Nephron progenitor cell (in vitro differentiated cells): ENCODE measurements at regions not wholly inside any gene's neighbourhood (a gene's known extent, or its start where the extent isn't known, plus 50 kb on each side); places are given as distances from the start of the nearest gene placed in this dataset.

Source experiments
- DNase-seq: peaks from one replicate; pipeline ENCODE4 v3.0.0; 2021
- H3K27ac Mint-ChIP-seq: 2 replicates; pipeline ENCODE4 v1.8.0; 2021; ENCODE audit warnings: mild to moderate bottlenecking, moderate library complexity, mixed read lengths
- H3K27me3 Mint-ChIP-seq: 2 replicates; pipeline ENCODE4 v1.8.0; 2021; ENCODE audit warnings: mild to moderate bottlenecking, low read depth, mixed read lengths; ENCODE audit not compliant: poor library complexity
- H3K36me3 Mint-ChIP-seq: 2 replicates; pipeline ENCODE4 v1.8.0; 2021; ENCODE audit warnings: low read depth, mixed read lengths
- H3K4me1 Mint-ChIP-seq: 2 replicates; pipeline ENCODE4 v1.8.0; 2021; ENCODE audit warnings: mixed read lengths
- H3K4me3 Mint-ChIP-seq: 2 replicates; pipeline ENCODE4 v1.8.0; 2021; ENCODE audit warnings: mild to moderate bottlenecking, moderate library complexity, mixed read lengths
- H3K9me3 Mint-ChIP-seq: 2 replicates; pipeline ENCODE4 v1.8.0; 2021; ENCODE audit warnings: mild to moderate bottlenecking, moderate library complexity, mixed read lengths
- CTCF ChIP-seq: fragments of 200-600 bp; sonication (generic); IDR thresholded peaks from 2 replicates; pipeline ENCODE4 v1.5.0; 2021; ENCODE audit warnings: antibody characterized with exemption

- Mint-ChIP-seq H3K4me1 (peaks cover 35% of the 10 kb centered on the region), H3K27ac (peak overlapping the region; percentile 85), H3K4me3 (peak overlapping the region; percentile 51), H3K27me3 (no peaks in the 10 kb centered on the region), H3K9me3 (no peaks in the 10 kb centered on the region), H3K36me3 (no peaks in the 10 kb centered on the region)
- TF ChIP-seq CTCF: no peak
- peak; percentile 12 for DNase-seq
Measured at GRCh38 chr18:55998071-55998522, 410.1 kb upstream of the TCF4 start.

GRCh38 chr18:55997151-55997561 is 409.2 kb upstream of the TCF4 start:
- Mint-ChIP-seq H3K9me3 (no peaks in the 10 kb centered on the region), H3K4me3 (peak overlapping the region; percentile 12), H3K27me3 (no peaks in the 10 kb centered on the region), H3K36me3 (no peaks in the 10 kb centered on the region), H3K27ac (no peak overlapping the region), H3K4me1 (peaks cover 31% of the 10 kb centered on the region)
- TF ChIP-seq CTCF: no peak
- no peak for DNase-seq

- DNase-seq: no peak
- H3K27ac Mint-ChIP-seq: no peak overlapping the region
- H3K27me3 Mint-ChIP-seq: no peaks in the 10 kb centered on the region
- TF ChIP-seq CTCF: no peak
- H3K9me3 Mint-ChIP-seq: no peaks in the 10 kb centered on the region
- H3K36me3 Mint-ChIP-seq: no peaks in the 10 kb centered on the region
- peaks cover 31% of the 10 kb centered on the region for H3K4me1 Mint-ChIP-seq
- H3K4me3 Mint-ChIP-seq: peak overlapping the region; percentile 12
Measured at GRCh38 chr18:55996717-55997116, 408.7 kb upstream of the TCF4 start.

GRCh38 chr18:55990186-55990585 is 402.2 kb upstream of the TCF4 start:
- no peaks in the 10 kb centered on the region for H3K27me3 Mint-ChIP-seq
- no peak overlapping the region for H3K27ac Mint-ChIP-seq
- no peak for TF ChIP-seq CTCF
- no peak for DNase-seq
- no peaks in the 10 kb centered on the region for H3K4me1 Mint-ChIP-seq
- peaks cover 29% of the 10 kb centered on the region for H3K9me3 Mint-ChIP-seq
- peaks cover 25% of the 10 kb centered on the region for H3K36me3 Mint-ChIP-seq
- H3K4me3 Mint-ChIP-seq: no peak overlapping the region

- Mint-ChIP-seq H3K9me3 (peaks cover 39% of the 10 kb centered on the region), H3K4me3 (no peak overlapping the region), H3K27ac (no peak overlapping the region), H3K4me1 (no peaks in the 10 kb centered on the region), H3K27me3 (no peaks in the 10 kb centered on the region), H3K36me3 (peaks cover 32% of the 10 kb centered on the region)
- no peak for DNase-seq
- TF ChIP-seq CTCF: no peak
Measured at GRCh38 chr18:55988537-55988936, 400.5 kb upstream of the TCF4 start.

- no peak for TF ChIP-seq CTCF
- DNase-seq: no peak
- H3K4me1 Mint-ChIP-seq: peaks cover 8% of the 10 kb centered on the region
- H3K27ac Mint-ChIP-seq: no peak overlapping the region
- H3K36me3 Mint-ChIP-seq: peaks cover 34% of the 10 kb centered on the region
- no peak overlapping the region for H3K4me3 Mint-ChIP-seq
- H3K27me3 Mint-ChIP-seq: no peaks in the 10 kb centered on the region
- H3K9me3 Mint-ChIP-seq: peaks cover 43% of the 10 kb centered on the region
Measured at GRCh38 chr18:55983433-55983832, 395.4 kb upstream of the TCF4 start.
